ENCODE measurements at regions not wholly inside any gene's neighbourhood (a gene's known extent, or its start where the extent isn't known, plus 50 kb on each side); places are given as distances from the start of the nearest gene placed in this dataset.

DNA sequence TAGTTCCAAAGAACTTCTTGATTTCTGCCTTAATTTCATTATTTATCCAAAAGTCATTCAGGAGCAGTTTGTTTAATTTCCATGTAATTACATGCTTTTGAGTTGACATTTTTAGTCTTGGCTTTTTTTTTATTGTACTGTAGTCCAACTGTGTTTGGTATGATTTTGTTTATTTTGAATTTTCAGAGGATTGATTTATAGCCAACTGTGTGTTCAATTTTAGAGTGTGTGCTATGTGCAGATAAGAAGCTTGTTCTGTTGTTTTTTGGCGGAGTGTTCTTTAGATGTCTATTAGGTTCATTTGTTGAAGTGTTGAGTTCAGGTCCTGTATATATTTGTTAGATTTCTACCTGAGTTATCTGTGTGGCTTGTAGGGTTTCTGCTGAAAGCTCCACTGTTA lies 533.6 kb downstream of the TRAM1L1 start:
- H3K4me3 ChIP-seq, result no peak overlapping the region
- no peaks in the 10 kb centered on the region for H3K36me3 ChIP-seq
- intact Hi-C loops (cut with DNase I; ENCODE audit: low total_unique reads), result no loop called here
- H3K27me3 ChIP-seq, result no peaks in the 10 kb centered on the region
- TF ChIP-seq POLR2A (IDR thresholded peaks at IDR 0.05), result no peak
- TF ChIP-seq, protein P1, sequence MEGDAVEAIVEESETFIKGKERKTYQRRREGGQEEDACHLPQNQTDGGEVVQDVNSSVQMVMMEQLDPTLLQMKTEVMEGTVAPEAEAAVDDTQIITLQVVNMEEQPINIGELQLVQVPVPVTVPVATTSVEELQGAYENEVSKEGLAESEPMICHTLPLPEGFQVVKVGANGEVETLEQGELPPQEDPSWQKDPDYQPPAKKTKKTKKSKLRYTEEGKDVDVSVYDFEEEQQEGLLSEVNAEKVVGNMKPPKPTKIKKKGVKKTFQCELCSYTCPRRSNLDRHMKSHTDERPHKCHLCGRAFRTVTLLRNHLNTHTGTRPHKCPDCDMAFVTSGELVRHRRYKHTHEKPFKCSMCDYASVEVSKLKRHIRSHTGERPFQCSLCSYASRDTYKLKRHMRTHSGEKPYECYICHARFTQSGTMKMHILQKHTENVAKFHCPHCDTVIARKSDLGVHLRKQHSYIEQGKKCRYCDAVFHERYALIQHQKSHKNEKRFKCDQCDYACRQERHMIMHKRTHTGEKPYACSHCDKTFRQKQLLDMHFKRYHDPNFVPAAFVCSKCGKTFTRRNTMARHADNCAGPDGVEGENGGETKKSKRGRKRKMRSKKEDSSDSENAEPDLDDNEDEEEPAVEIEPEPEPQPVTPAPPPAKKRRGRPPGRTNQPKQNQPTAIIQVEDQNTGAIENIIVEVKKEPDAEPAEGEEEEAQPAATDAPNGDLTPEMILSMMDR (IDR thresholded peaks at IDR 0.05), result no peak
- no peak overlapping the region for H3K27ac ChIP-seq
- H3K4me1 ChIP-seq, result no peaks in the 10 kb centered on the region
- DNase-seq, result no peak
- no peaks in the 10 kb centered on the region for H3K9me3 ChIP-seq

DNA sequence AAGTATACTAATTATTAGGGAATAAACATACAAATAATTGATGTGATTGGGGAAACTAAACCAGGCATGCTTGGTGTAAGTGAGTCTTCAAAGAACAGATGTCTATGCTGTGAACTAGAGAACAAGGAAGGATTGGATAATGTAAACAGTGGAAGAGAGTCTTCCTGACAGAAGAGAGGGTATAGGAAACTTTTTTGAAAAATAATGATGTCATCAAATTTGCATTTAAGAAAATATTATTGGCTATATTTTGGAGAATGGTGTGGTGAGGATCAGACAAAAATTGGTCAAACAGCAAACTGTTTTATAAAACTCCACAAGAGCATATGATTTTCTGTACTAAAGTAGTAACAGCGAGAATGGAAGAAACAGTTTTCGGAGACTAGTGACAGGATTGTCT lies 537.7 kb downstream of the TRAM1L1 start:
- intact Hi-C loops (cut with DNase I; ENCODE audit: low total_unique reads), result no loop called here
- no peak for DNase-seq
- no peak overlapping the region for H3K27ac ChIP-seq
- no peaks in the 10 kb centered on the region for H3K27me3 ChIP-seq
- no peaks in the 10 kb centered on the region for H3K9me3 ChIP-seq
- TF ChIP-seq, protein P1 (IDR thresholded peaks at IDR 0.05), result no peak
- TF ChIP-seq POLR2A (IDR thresholded peaks at IDR 0.05), result no peak
- no peak overlapping the region for H3K4me3 ChIP-seq
- no peaks in the 10 kb centered on the region for H3K4me1 ChIP-seq
- H3K36me3 ChIP-seq, result no peaks in the 10 kb centered on the region

DNA sequence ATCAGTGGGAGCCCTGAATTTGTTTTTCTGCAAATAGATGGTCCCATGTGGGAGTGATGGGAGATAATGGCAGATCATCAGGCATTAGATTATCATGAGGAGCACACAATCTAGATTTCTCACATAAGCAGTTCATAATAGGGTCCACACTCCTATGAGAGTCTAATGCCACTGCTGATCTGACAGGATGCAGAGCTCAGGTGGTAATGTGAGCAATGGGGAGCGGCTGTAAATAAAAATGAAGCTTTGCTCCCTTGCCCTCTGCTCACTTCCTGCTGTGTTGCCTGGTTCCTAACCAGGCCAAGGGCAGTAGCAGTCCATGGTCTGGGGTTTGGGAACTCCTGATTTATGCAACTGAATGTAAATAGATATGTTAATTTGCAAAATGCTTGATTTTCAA lies 538.6 kb downstream of the TRAM1L1 start:
- TF ChIP-seq, protein P1 (IDR thresholded peaks at IDR 0.05), result no peak
- TF ChIP-seq POLR2A (IDR thresholded peaks at IDR 0.05), result no peak
- no peak overlapping the region for H3K4me3 ChIP-seq
- H3K36me3 ChIP-seq, result no peaks in the 10 kb centered on the region
- no peaks in the 10 kb centered on the region for H3K27me3 ChIP-seq
- no peaks in the 10 kb centered on the region for H3K4me1 ChIP-seq
- intact Hi-C loops (cut with DNase I; ENCODE audit: low total_unique reads), result no loop called here
- H3K9me3 ChIP-seq, result no peaks in the 10 kb centered on the region
- DNase-seq, result no peak
- no peak overlapping the region for H3K27ac ChIP-seq

DNA sequence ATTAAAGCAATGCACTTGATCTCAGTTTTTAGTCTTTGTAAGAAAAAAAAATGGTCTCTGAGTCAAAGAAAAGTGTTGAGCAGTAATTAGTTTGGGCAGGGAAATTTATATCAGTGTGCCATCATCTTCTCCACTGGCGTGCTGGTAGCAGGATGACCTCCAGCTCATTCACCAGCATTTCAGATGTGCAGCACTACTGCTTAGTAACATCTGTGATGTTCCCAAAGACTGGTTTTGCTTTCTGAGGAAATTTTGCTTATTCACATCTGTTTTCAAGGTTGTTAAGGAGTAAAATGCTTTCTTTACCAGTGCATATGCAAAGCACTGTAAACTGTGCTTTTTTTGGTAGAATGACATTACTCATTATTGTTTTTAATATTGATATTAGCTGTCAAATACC lies 540.4 kb downstream of the TRAM1L1 start:
- TF ChIP-seq, protein P1 (IDR thresholded peaks at IDR 0.05), result no peak
- TF ChIP-seq POLR2A (IDR thresholded peaks at IDR 0.05), result no peak
- Histone ChIP-seq H3K4me1 (no peaks in the 10 kb centered on the region), H3K36me3 (no peaks in the 10 kb centered on the region), H3K27ac (no peak overlapping the region), H3K27me3 (no peaks in the 10 kb centered on the region), H3K9me3 (no peaks in the 10 kb centered on the region), H3K4me3 (no peak overlapping the region)
- intact Hi-C loops (cut with DNase I; ENCODE audit: low total_unique reads), result no loop called here
- DNase-seq, result no peak

DNA sequence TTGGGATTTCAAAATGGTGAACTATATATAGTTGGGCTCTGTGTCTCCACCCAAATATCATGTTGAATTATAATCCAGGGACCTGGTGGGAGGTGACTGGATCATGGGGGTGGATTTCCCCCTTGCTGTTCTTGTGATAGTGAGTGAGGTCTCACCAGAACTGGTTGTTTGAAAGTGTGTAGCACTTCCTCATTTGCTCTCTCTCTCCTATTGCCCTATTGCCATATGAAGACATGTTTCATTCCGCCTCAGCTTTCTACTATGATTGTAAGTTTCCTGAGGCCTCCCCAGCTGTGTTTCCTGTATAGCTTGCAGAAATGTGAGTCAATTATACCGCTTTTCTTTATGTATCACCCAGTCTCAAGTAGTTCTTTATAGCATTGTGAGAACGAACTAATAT lies 545.6 kb downstream of the TRAM1L1 start:
- H3K27ac ChIP-seq, result no peak overlapping the region
- H3K36me3 ChIP-seq, result no peaks in the 10 kb centered on the region
- H3K9me3 ChIP-seq, result no peaks in the 10 kb centered on the region
- no peaks in the 10 kb centered on the region for H3K27me3 ChIP-seq
- no peak overlapping the region for H3K4me3 ChIP-seq
- intact Hi-C loops (cut with DNase I; ENCODE audit: low total_unique reads), result no loop called here
- TF ChIP-seq, protein P1 (IDR thresholded peaks at IDR 0.05), result no peak
- DNase-seq, result no peak
- no peaks in the 10 kb centered on the region for H3K4me1 ChIP-seq
